GM12801 (cell line): ENCODE measurements at regions not wholly inside any gene's neighbourhood (a gene's known extent, or its start where the extent isn't known, plus 50 kb on each side); places are given as distances from the start of the nearest gene placed in this dataset.

ENCODE experiments used
- CTCF ChIP-seq: IDR thresholded peaks from one replicate; pipeline ENCODE4 v1.5.1; 2011; ENCODE audit warnings: control low read depth; ENCODE audit not compliant: insufficient read length; ENCODE audit errors: extremely low read depth

- no peak for TF ChIP-seq CTCF
Measured at GRCh38 chr12:46455648-46456352, 83.2 kb upstream of the SLC38A2 start.

GRCh38 chr12:46454981-46455380, 82.4 kb upstream of the SLC38A2 start:
- TF ChIP-seq CTCF, result no peak

GRCh38 chr12:46453428-46453827, 80.9 kb upstream of the SLC38A2 start:
- TF ChIP-seq CTCF, result no peak

- no peak for TF ChIP-seq CTCF
Measured at GRCh38 chr12:46452776-46453175, 80.2 kb upstream of the SLC38A2 start.

GRCh38 chr12:46452061-46452615, 79.6 kb upstream of the SLC38A2 start:
- TF ChIP-seq CTCF, result no peak

- TF ChIP-seq CTCF, result no peak
Measured at GRCh38 chr12:46451276-46452021, 78.9 kb upstream of the SLC38A2 start.

GRCh38 chr12:46450279-46450748, 77.7 kb upstream of the SLC38A2 start:
- TF ChIP-seq CTCF, result no peak
